ENCODE measurements at regions not wholly inside any gene's neighbourhood (a gene's known extent, or its start where the extent isn't known, plus 50 kb on each side); places are given as distances from the start of the nearest gene placed in this dataset.

DNA sequence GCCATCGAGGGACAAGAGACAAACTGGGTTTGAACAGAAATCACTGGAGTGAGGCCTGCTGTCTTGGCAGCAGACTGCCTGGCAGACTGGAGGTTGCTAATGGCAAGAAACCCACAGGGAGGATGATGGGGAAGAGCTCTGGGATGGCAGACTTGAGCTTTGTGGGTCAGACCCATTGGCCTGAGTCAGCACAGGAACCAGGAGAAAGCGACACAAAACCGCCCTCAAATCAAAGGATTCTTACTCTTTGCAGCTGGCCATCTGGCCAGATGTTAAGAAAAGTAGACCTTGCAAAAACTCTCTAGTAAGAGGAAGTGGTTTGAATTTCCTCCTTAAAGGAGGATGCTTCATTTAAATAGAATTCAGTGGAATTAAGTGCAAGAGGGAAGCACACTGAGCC is 195.2 kb upstream of the JUN start:
- TF ChIP-seq, protein P1, sequence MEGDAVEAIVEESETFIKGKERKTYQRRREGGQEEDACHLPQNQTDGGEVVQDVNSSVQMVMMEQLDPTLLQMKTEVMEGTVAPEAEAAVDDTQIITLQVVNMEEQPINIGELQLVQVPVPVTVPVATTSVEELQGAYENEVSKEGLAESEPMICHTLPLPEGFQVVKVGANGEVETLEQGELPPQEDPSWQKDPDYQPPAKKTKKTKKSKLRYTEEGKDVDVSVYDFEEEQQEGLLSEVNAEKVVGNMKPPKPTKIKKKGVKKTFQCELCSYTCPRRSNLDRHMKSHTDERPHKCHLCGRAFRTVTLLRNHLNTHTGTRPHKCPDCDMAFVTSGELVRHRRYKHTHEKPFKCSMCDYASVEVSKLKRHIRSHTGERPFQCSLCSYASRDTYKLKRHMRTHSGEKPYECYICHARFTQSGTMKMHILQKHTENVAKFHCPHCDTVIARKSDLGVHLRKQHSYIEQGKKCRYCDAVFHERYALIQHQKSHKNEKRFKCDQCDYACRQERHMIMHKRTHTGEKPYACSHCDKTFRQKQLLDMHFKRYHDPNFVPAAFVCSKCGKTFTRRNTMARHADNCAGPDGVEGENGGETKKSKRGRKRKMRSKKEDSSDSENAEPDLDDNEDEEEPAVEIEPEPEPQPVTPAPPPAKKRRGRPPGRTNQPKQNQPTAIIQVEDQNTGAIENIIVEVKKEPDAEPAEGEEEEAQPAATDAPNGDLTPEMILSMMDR (IDR thresholded peaks at IDR 0.05 in 8 of 11, conservative IDR thresholded peaks at IDR 0.05 in 3 of 11): no peak
- TF ChIP-seq POLR2AphosphoS5 (IDR thresholded peaks at IDR 0.05): no peak
- TF ChIP-seq POLR2A (IDR thresholded peaks at IDR 0.05): no peak

Data from spleen (tissue), 7 donors.